ENCODE measurements at regions not wholly inside any gene's neighbourhood (a gene's known extent, or its start where the extent isn't known, plus 50 kb on each side); places are given as distances from the start of the nearest gene placed in this dataset.

GRCh38 chr1:239771550-239771949 lies 320.1 kb upstream of the FMN2 start:
- Histone ChIP-seq H3K36me3 (no peaks in the 10 kb centered on the region), H3K27me3 (no peaks in the 10 kb centered on the region), H3K27ac (no peak overlapping the region), H3K4me3 (no peak overlapping the region), H3K9me3 (no peaks in the 10 kb centered on the region), H3K4me1 (peaks cover 0 to 9% (median 3%) of the 10 kb centered on the region in 4 donors)
- intact Hi-C loops (cut with DNase I; ENCODE audit: low total_unique reads): no loop called here
- WGBS, 5 donors: 37 to 87% (median 55%) methylated on average over 2 of the region's 2 CpGs
- TF ChIP-seq POLR2A (IDR thresholded peaks at IDR 0.05): no peak
- no peak for TF ChIP-seq CTCF (IDR thresholded peaks at IDR 0.05)
- no peak for TF ChIP-seq POLR2AphosphoS5 (IDR thresholded peaks at IDR 0.05)
- DNase-seq: no peak

- H3K4me3 ChIP-seq: no peak overlapping the region
- DNase-seq: no peak
- H3K9me3 ChIP-seq: no peaks in the 10 kb centered on the region
- no peaks in the 10 kb centered on the region for H3K36me3 ChIP-seq
- peaks cover 0 to 13% (median 5%) of the 10 kb centered on the region in 4 donors for H3K4me1 ChIP-seq
- H3K27me3 ChIP-seq: no peaks in the 10 kb centered on the region
- intact Hi-C loops (cut with DNase I; ENCODE audit: low total_unique reads): no loop called here
- TF ChIP-seq CTCF (IDR thresholded peaks at IDR 0.05) (no peak), EP300 (IDR thresholded peaks at IDR 0.05) (no peak), POLR2A (IDR thresholded peaks at IDR 0.05) (no peak), POLR2AphosphoS5 (IDR thresholded peaks at IDR 0.05) (no peak)
- 64 to 81% (median 72%) methylated on average over 4 of the region's 4 CpGs for WGBS, 5 donors
- no peak overlapping the region for H3K27ac ChIP-seq
Observed at GRCh38 chr1:239772446-239772845, 319.2 kb upstream of the FMN2 start.

- H3K36me3 ChIP-seq: no peaks in the 10 kb centered on the region
- no peak for DNase-seq
- WGBS, 5 donors: 81 to 96% (median 90%) methylated on average over 6 of the region's 6 CpGs
- H3K27me3 ChIP-seq: no peaks in the 10 kb centered on the region
- TF ChIP-seq POLR2A (IDR thresholded peaks at IDR 0.05) (no peak), EP300 (IDR thresholded peaks at IDR 0.05) (no peak), POLR2AphosphoS5 (IDR thresholded peaks at IDR 0.05) (no peak), CTCF (IDR thresholded peaks at IDR 0.05) (no peak)
- H3K27ac ChIP-seq: no peak overlapping the region
- H3K4me3 ChIP-seq: no peak overlapping the region
- peaks cover 0 to 10% (median 5%) of the 10 kb centered on the region in 4 donors for H3K4me1 ChIP-seq
- H3K9me3 ChIP-seq: no peaks in the 10 kb centered on the region
- intact Hi-C loops (cut with DNase I; ENCODE audit: low total_unique reads): no loop called here
Observed at GRCh38 chr1:239775466-239775865, 316.2 kb upstream of the FMN2 start.

- intact Hi-C loops (cut with DNase I; ENCODE audit: low total_unique reads): no loop called here
- no peak for TF ChIP-seq CTCF (IDR thresholded peaks at IDR 0.05)
- no peak for TF ChIP-seq EP300 (IDR thresholded peaks at IDR 0.05)
- no peaks in the 10 kb centered on the region for H3K9me3 ChIP-seq
- no peaks in the 10 kb centered on the region for H3K27me3 ChIP-seq
- no peak overlapping the region for H3K4me3 ChIP-seq
- DNase-seq: peak in 1 of 2 donors; percentile 18
- H3K4me1 ChIP-seq: peaks cover 0 to 10% (median 0%) of the 10 kb centered on the region in 4 donors
- H3K36me3 ChIP-seq: no peaks in the 10 kb centered on the region
- WGBS, 5 donors: 42 to 66% (median 61%) methylated on average over 6 of the region's 6 CpGs
- no peak overlapping the region for H3K27ac ChIP-seq
Observed at GRCh38 chr1:239778208-239778813, 313.4 kb upstream of the FMN2 start.

All from stomach (tissue), 8 donors.